Smooth muscle cell (in vitro differentiated cells): ENCODE measurements at regions not wholly inside any gene's neighbourhood (a gene's known extent, or its start where the extent isn't known, plus 50 kb on each side); places are given as distances from the start of the nearest gene placed in this dataset.

ENCODE experiments used
- DNase-seq: peaks from one replicate; lab custom pipeline; 2025; ENCODE audit not compliant: unreplicated experiment; lab: John Stamatoyannopoulos, UW
- H2AFZ ChIP-seq: fragments of 200-600 bp; sonication (generic); 2 replicates; pipeline ENCODE4 v1.6.0; 2016; ENCODE audit warnings: antibody characterized with exemption, low read depth, mild to moderate bottlenecking
- H3F3A ChIP-seq: fragments of 200-600 bp; sonication (generic); 2 replicates; pipeline ENCODE4 v1.6.0; 2017; ENCODE audit warnings: antibody characterized with exemption, low read depth
- H3K27ac ChIP-seq: fragments of 200-600 bp; sonication (generic); 2 replicates; pipeline ENCODE4 v1.5.1; 2016; ENCODE audit warnings: low read depth, mild to moderate bottlenecking
- H3K27me3 ChIP-seq: fragments of 200-600 bp; sonication (generic); 2 replicates; pipeline ENCODE4 v1.6.1; 2016; ENCODE audit warnings: low read depth, mild to moderate bottlenecking
- H3K36me3 ChIP-seq: fragments of 200-600 bp; sonication (generic); 2 replicates; pipeline ENCODE4 v1.5.1; 2016; ENCODE audit warnings: low read depth
- H3K4me1 ChIP-seq: fragments of 200-600 bp; sonication (generic); 2 replicates; pipeline ENCODE4 v1.5.1; 2016; ENCODE audit warnings: low read depth
- H3K4me2 ChIP-seq: fragments of 200-600 bp; sonication (generic); 2 replicates; pipeline ENCODE4 v1.6.0; 2016; ENCODE audit warnings: mild to moderate bottlenecking
- H3K4me3 ChIP-seq: fragments of 200-600 bp; sonication (generic); 2 replicates; pipeline ENCODE4 v1.5.1; 2016; ENCODE audit warnings: mild to moderate bottlenecking
- H3K79me2 ChIP-seq: fragments of 200-600 bp; sonication (generic); 2 replicates; pipeline ENCODE4 v1.6.0; 2016; ENCODE audit warnings: low read depth, mild to moderate bottlenecking
- H3K9ac ChIP-seq: fragments of 200-600 bp; sonication (generic); 2 replicates; pipeline ENCODE4 v1.6.0; 2016; ENCODE audit warnings: low read depth
- H3K9me3 ChIP-seq: fragments of 200-600 bp; sonication (generic); replicated peaks from 2 replicates; pipeline ENCODE4 v1.5.1; 2016; ENCODE audit warnings: low read depth
- H4K20me1 ChIP-seq: fragments of 200-600 bp; sonication (generic); 2 replicates; pipeline ENCODE4 v1.6.0; 2016; ENCODE audit warnings: low read depth
- WGBS: methylation state at CpG from one replicate; pipeline ENCODE4 v1.1.7; 2016; ENCODE audit warnings: low lambda C conversion rate; 5-methylcytosine and 5-hydroxymethylcytosine counted together
- TF ChIP-seq, protein P1 (sequence below): fragments of 200-600 bp; sonication (generic); IDR thresholded peaks from 2 replicates; pipeline ENCODE4 v1.5.1; 2017; ENCODE audit warnings: borderline replicate concordance, mild to moderate bottlenecking, antibody characterized with exemption; ENCODE audit not compliant: insufficient read depth, poor library complexity, severe bottlenecking

DNA sequence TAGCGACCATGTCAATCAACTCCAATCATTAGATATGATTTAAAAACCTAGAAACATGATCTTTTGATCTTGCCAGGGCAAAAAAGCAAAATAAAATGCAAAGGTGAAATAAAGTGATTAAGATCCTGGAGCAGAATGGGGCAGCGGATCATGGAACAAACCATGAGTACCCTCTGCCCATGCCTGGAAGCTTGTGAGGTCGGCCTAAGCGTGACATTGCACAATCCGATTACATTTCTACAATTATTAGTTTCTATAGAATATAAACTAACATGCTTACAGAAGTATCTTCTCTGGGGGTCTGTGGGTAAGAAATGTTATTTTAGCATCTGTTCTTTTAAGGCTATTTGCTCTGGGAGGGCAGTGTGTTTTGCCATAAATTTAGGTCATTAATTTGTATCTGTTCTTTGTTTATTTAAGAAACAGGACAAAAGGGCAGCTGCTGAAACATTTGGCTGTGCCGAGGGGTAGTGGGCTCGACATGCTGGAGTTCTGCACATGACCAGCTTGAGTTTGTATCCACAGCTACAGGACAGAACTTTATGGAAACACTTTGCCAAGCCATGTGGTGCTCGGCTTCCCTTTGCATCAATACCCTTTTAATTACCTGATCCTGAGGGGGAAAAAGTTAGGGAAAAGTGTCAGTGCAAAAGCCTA lies 55.9 kb downstream of the ZBTB18 start:
- Histone ChIP-seq H3K27ac (no peak overlapping the region), H3K9ac (no peak overlapping the region), H3K27me3 (peaks cover 16% of the 10 kb centered on the region), H3K79me2 (no peaks in the 10 kb centered on the region), H3K4me3 (no peak overlapping the region), H3K4me1 (no peaks in the 10 kb centered on the region), H3K4me2 (no peak overlapping the region), H3K36me3 (no peaks in the 10 kb centered on the region), H2AFZ (no peak overlapping the region), H3F3A (no peaks in the 10 kb centered on the region), H3K9me3 (no peaks in the 10 kb centered on the region), H4K20me1 (no peaks in the 10 kb centered on the region)
- WGBS, result 92% methylated on average over 8 of the region's 8 CpGs
- no peak for DNase-seq
- TF ChIP-seq, protein P1, sequence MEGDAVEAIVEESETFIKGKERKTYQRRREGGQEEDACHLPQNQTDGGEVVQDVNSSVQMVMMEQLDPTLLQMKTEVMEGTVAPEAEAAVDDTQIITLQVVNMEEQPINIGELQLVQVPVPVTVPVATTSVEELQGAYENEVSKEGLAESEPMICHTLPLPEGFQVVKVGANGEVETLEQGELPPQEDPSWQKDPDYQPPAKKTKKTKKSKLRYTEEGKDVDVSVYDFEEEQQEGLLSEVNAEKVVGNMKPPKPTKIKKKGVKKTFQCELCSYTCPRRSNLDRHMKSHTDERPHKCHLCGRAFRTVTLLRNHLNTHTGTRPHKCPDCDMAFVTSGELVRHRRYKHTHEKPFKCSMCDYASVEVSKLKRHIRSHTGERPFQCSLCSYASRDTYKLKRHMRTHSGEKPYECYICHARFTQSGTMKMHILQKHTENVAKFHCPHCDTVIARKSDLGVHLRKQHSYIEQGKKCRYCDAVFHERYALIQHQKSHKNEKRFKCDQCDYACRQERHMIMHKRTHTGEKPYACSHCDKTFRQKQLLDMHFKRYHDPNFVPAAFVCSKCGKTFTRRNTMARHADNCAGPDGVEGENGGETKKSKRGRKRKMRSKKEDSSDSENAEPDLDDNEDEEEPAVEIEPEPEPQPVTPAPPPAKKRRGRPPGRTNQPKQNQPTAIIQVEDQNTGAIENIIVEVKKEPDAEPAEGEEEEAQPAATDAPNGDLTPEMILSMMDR, result no peak

DNA sequence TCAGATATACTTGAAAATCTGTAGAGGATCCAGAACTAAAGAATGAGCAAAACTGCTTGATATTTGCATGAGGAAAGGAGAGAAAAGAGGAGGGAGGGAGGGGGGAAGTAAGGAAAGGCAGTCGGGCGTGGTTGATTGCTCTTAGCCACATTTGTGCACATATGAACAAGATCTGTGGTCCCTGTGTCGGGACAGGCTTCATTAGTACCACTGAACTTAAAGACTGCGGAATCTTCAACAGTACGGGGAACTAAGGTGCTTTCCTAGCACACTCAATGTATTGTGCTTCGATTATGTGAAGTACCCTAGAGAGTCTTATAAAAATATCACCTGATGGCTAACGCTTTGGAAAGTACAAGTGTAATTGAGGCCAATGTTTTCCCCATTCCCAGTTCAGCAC lies 59.9 kb downstream of the ZBTB18 start:
- Histone ChIP-seq H3K4me3 (no peak overlapping the region), H3K9ac (no peak overlapping the region), H3K4me2 (no peak overlapping the region), H3K4me1 (peaks cover 5% of the 10 kb centered on the region), H3K36me3 (no peaks in the 10 kb centered on the region), H3K27ac (no peak overlapping the region), H3K27me3 (peaks cover 16% of the 10 kb centered on the region), H3F3A (peaks cover 7% of the 10 kb centered on the region), H4K20me1 (no peaks in the 10 kb centered on the region), H3K9me3 (no peaks in the 10 kb centered on the region), H3K79me2 (no peaks in the 10 kb centered on the region), H2AFZ (no peak overlapping the region)
- WGBS, result 95% methylated on average over 7 of the region's 7 CpGs
- no peak for DNase-seq
- TF ChIP-seq, protein P1, result no peak

DNA sequence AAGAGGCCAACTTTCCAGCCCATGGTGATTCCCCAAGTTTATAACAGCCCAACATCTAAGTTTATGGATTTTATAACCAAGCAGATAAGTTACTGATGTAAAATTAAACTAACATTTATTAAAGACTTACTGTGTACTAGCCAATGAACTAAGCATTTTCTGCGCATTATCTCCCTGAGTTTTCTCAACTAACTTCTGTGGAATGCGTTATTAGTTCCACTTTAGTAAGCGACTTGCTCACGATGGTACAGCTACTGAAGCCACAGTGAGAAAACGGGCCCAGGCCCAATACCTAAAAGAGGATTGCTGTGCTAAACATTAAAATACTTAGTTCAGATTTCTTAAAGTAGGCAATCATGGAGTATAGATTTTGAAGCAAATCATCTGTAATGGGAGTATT lies 61.0 kb downstream of the ZBTB18 start:
- Histone ChIP-seq H3K79me2 (no peaks in the 10 kb centered on the region), H3K9ac (no peak overlapping the region), H3K4me3 (no peak overlapping the region), H3F3A (peaks cover 7% of the 10 kb centered on the region), H2AFZ (no peak overlapping the region), H3K36me3 (no peaks in the 10 kb centered on the region), H3K4me2 (no peak overlapping the region), H3K9me3 (no peaks in the 10 kb centered on the region), H3K27ac (no peak overlapping the region), H3K4me1 (peaks cover 5% of the 10 kb centered on the region), H3K27me3 (peaks cover 14% of the 10 kb centered on the region), H4K20me1 (no peaks in the 10 kb centered on the region)
- 93% methylated on average over 5 of the region's 5 CpGs for WGBS
- no peak for DNase-seq
- TF ChIP-seq, protein P1, result no peak

DNA sequence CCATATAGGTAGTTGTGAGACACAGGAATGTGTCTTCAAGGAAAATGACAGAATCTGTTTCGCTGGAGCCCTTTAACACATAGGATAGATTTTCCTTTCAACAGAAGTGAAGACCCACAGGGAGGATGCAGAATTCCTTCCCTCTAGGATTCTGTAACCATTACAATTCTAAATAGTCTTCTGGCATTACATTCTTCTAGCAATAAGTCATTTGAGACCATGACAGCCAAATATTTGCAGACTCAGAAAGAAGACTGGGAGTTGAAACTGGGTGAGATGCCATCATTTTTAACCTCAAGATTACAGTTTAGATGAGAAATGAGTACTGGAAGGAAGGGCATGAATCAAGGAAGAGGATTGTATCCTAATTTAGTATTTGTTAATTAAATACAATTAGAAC lies 61.6 kb downstream of the ZBTB18 start:
- H3K27me3 ChIP-seq, result peaks cover 14% of the 10 kb centered on the region
- no peaks in the 10 kb centered on the region for H4K20me1 ChIP-seq
- TF ChIP-seq, protein P1, result no peak
- no peak for DNase-seq
- peaks cover 7% of the 10 kb centered on the region for H3F3A ChIP-seq
- no peak overlapping the region for H2AFZ ChIP-seq
- no peaks in the 10 kb centered on the region for H3K79me2 ChIP-seq
- H3K4me3 ChIP-seq, result no peak overlapping the region
- WGBS, result 68% methylated on average over 1 of the region's 1 CpG
- no peak overlapping the region for H3K27ac ChIP-seq
- no peaks in the 10 kb centered on the region for H3K9me3 ChIP-seq
- no peak overlapping the region for H3K9ac ChIP-seq
- H3K4me1 ChIP-seq, result peaks cover 5% of the 10 kb centered on the region
- no peaks in the 10 kb centered on the region for H3K36me3 ChIP-seq
- H3K4me2 ChIP-seq, result no peak overlapping the region
